Adrenal gland (tissue), 9 donors: ENCODE measurements at regions not wholly inside any gene's neighbourhood (a gene's known extent, or its start where the extent isn't known, plus 50 kb on each side); places are given as distances from the start of the nearest gene placed in this dataset.

ENCODE experiments used
- DNase-seq, 7 donors: peaks; one replicate each; pipeline ENCODE4 v3.0.0-alpha.2; 2019 to 2020
- H3K27ac ChIP-seq, 5 donors: fragments of 200-600 bp; sonication (generic) in 4 of 5; 1 replicate in 3 of 5; 2 replicates in 2 of 5; pipeline versions ENCODE4 v1.5.1 to v1.8.0; 2016 to 2020; ENCODE audit warnings: mild to moderate bottlenecking in 1 of 5
- H3K27me3 ChIP-seq: fragments of 200-600 bp; 2 replicates; pipeline ENCODE4 v1.8.0; 2021
- H3K36me3 ChIP-seq, 2 donors: fragments of 200-600 bp; replicated peaks in 1 of 2; 1 replicate in 1 of 2; 2 replicates in 1 of 2; pipeline versions ENCODE4 v1.5.1 to v1.8.0; 2018 to 2022
- H3K4me1 ChIP-seq, 2 donors: fragments of 200-600 bp; replicated peaks in 1 of 2; 1 replicate in 1 of 2; 2 replicates in 1 of 2; pipeline versions ENCODE4 v1.5.1 to v1.8.0; 2018 to 2021
- H3K4me3 ChIP-seq, 4 donors: fragments of 200-600 bp; sonication (generic) in 3 of 4; one replicate each; pipeline ENCODE4 v1.5.1; 2016 to 2018
- H3K9me3 ChIP-seq, 3 donors: fragments of 200-600 bp; sonication (generic) in 1 of 3; replicated peaks in 1 of 3; 1 replicate in 2 of 3; 2 replicates in 1 of 3; pipeline versions ENCODE4 v1.5.1 to v1.8.0; 2016 to 2021
- POLR2A ChIP-seq, 2 donors: fragments of 450-650 bp; IDR thresholded peaks; one replicate each; pipeline ENCODE4 v1.6.1; 2017; ENCODE audit warnings: antibody characterized with exemption in 2 of 2, mild to moderate bottlenecking in 2 of 2, moderate library complexity in 1 of 2
- WGBS, 4 donors: extraction: QIAGEN DNeasy Blood & Tissue Kit in 2 of 4; methylation state at CpG; one replicate each; pipeline versions ENCODE4 v1.1.5 to v1.1.7; 2013 to 2017; 5-methylcytosine and 5-hydroxymethylcytosine counted together
- intact Hi-C, 2 donors: fragments of 100-400 bp; cut with DNase I; formaldehyde crosslinking; loops; one replicate each; pipeline versions ENCODE4 v1.14.1 to v1.15.0; 2022 to 2023
- TF ChIP-seq, protein P1 (sequence below), 6 experiments: fragments of 450-650 bp in 4 of 6; fragments of 200-600 bp in 2 of 6; sonication (generic) in 1 of 6; IDR thresholded peaks; 1 replicate in 5 of 6; 2 replicates in 1 of 6; pipeline versions ENCODE4 v1.5.1 to v1.8.0; 2016 to 2021; ENCODE audit warnings: antibody characterized with exemption in 6 of 6, mild to moderate bottlenecking in 2 of 6, moderate library complexity in 1 of 6
- donor health status: healthy with polysubstance abuse.
- donor health status: Bipolar disorder and iron deficiency.
- donor health status: DM: yes; HTN: yes; CAD: no.
- donor health status: DM: no; HTN: no; CAD: no.
- donor health status: DM: no; HTN: no; CAD: no.

GRCh38 chr9:88933607-88934379 lies 57.5 kb upstream of the S1PR3 start:
- intact Hi-C loops, result no loop called here
- H3K36me3 ChIP-seq, result no peaks in the 10 kb centered on the region
- no peak overlapping the region for H3K27ac ChIP-seq
- H3K4me1 ChIP-seq, result peaks cover 0 to 6% of the 10 kb centered on the region in 2 donors
- no peak for TF ChIP-seq POLR2A (IDR thresholded peaks at IDR 0.05)
- TF ChIP-seq, protein P1, sequence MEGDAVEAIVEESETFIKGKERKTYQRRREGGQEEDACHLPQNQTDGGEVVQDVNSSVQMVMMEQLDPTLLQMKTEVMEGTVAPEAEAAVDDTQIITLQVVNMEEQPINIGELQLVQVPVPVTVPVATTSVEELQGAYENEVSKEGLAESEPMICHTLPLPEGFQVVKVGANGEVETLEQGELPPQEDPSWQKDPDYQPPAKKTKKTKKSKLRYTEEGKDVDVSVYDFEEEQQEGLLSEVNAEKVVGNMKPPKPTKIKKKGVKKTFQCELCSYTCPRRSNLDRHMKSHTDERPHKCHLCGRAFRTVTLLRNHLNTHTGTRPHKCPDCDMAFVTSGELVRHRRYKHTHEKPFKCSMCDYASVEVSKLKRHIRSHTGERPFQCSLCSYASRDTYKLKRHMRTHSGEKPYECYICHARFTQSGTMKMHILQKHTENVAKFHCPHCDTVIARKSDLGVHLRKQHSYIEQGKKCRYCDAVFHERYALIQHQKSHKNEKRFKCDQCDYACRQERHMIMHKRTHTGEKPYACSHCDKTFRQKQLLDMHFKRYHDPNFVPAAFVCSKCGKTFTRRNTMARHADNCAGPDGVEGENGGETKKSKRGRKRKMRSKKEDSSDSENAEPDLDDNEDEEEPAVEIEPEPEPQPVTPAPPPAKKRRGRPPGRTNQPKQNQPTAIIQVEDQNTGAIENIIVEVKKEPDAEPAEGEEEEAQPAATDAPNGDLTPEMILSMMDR (IDR thresholded peaks at IDR 0.05), result no peak
- no peaks in the 10 kb centered on the region for H3K9me3 ChIP-seq
- no peaks in the 10 kb centered on the region for H3K27me3 ChIP-seq
- no peak overlapping the region for H3K4me3 ChIP-seq
- WGBS, 4 donors, result 72 to 80% (median 76%) methylated on average over 11 of the region's 11 CpGs
- DNase-seq, result no peak

DNA sequence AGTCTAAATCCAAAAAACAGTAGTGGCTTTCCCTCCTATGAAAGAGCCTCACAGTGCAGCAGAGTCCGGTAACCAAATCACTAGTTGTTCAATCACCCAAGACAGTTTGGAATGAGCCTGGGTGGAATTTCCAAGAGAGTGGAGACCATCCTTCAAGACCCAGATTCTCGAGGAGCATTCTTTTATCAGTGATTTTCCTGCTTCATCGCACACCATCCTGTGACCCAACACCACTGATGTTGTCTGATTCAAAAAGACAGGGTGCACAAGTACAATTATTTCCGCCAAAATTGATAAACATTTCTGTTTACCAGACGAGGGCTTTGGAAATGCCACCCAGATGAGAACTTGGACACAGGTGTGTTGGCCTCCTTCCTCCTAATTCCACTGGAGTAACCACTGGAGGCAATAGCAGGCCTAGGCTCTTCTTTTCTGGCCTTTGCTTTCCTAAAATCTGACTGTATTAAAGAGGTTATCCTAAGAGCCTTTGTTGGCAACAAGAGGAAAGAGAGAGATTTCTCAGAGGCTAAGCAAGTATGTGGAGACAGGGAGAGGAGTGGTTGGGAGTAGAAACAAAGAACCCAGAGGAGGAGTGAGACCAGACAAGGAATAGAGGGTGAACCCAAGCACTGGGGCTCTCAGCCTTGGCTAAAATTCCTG lies 56.3 kb upstream of the S1PR3 start:
- TF ChIP-seq, protein P1 (IDR thresholded peaks at IDR 0.05), result no peak
- TF ChIP-seq POLR2A (IDR thresholded peaks at IDR 0.05), result no peak
- DNase-seq, result no peak
- no peaks in the 10 kb centered on the region for H3K9me3 ChIP-seq
- H3K36me3 ChIP-seq, result no peaks in the 10 kb centered on the region
- WGBS, 4 donors, result 74 to 76% (median 74%) methylated on average over 5 of the region's 5 CpGs
- H3K4me3 ChIP-seq, result no peak overlapping the region
- H3K27ac ChIP-seq, result peak overlapping the region in 1 of 5 donors; percentile 18
- H3K4me1 ChIP-seq, result peaks cover 0 to 6% of the 10 kb centered on the region in 2 donors
- no peaks in the 10 kb centered on the region for H3K27me3 ChIP-seq
- intact Hi-C loops, result no loop called here

DNA sequence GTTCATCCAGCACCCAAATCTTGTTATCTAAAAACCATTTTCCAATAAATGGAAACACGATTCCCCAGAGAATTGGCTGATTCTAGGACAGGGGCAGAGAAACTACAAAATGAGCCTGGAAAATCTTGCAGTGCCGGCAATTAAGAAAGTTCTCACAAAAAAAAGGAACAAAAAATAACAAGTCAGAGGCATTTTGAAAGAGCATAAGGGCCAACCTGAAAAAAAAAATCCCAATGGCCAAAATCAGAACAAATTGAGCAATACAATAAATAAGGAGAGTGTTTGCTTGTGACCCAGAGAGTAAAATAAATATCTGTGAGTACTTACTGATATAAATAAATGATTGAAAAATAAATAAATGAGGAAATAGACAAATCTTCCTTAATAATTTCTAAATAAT lies 55.1 kb upstream of the S1PR3 start:
- no peak for TF ChIP-seq POLR2A (IDR thresholded peaks at IDR 0.05)
- TF ChIP-seq, protein P1 (IDR thresholded peaks at IDR 0.05), result no peak
- H3K27ac ChIP-seq, result no peak overlapping the region
- peaks cover 0 to 6% of the 10 kb centered on the region in 2 donors for H3K4me1 ChIP-seq
- H3K9me3 ChIP-seq, result no peaks in the 10 kb centered on the region
- no peak overlapping the region for H3K4me3 ChIP-seq
- intact Hi-C loops, result no loop called here
- DNase-seq, result no peak
- H3K36me3 ChIP-seq, result no peaks in the 10 kb centered on the region
- 55 to 68% (median 61%) methylated on average over 2 of the region's 2 CpGs for WGBS, 4 donors
- H3K27me3 ChIP-seq, result no peaks in the 10 kb centered on the region

- H3K36me3 ChIP-seq, result no peaks in the 10 kb centered on the region
- WGBS, 4 donors, result 47 to 61% (median 51%) methylated on average over 5 of the region's 5 CpGs
- no peak overlapping the region for H3K27ac ChIP-seq
These were observed 54.6 kb upstream of the S1PR3 start for GRCh38 chr9:88936668-88937067.

More at GRCh38 chr9:88936668-88937067, 54.6 kb upstream of the S1PR3 start:
- intact Hi-C loops, result no loop called here
- Histone ChIP-seq H3K4me3 (no peak overlapping the region), H3K9me3 (no peaks in the 10 kb centered on the region), H3K4me1 (peaks cover 0 to 6% of the 10 kb centered on the region in 2 donors), H3K27me3 (no peaks in the 10 kb centered on the region)
- DNase-seq, result peak in 4 of 7 donors; percentile 24 to 62 (median 30)
- TF ChIP-seq, protein P1 (IDR thresholded peaks at IDR 0.05), result no peak
- no peak for TF ChIP-seq POLR2A (IDR thresholded peaks at IDR 0.05)
